HG03442 (cell line): ENCODE measurements at regions not wholly inside any gene's neighbourhood (a gene's known extent, or its start where the extent isn't known, plus 50 kb on each side); places are given as distances from the start of the nearest gene placed in this dataset.

Experiments
- ATAC-seq: cut with Tn5 transposase; IDR thresholded peaks from one replicate; pipeline ENCODE4 v1.9.1; 2021; ENCODE audit warnings: mild to moderate bottlenecking, moderate library complexity; ENCODE audit not compliant: unreplicated experiment

- ATAC-seq: no peak
These were observed 499.3 kb downstream of the NXPH1 start for GRCh38 chr7:8932751-8933150.

GRCh38 chr7:8937204-8937603 is 503.8 kb downstream of the NXPH1 start:
- ATAC-seq: no peak

- no peak for ATAC-seq
These were observed 504.8 kb downstream of the NXPH1 start for GRCh38 chr7:8938044-8938805.

GRCh38 chr7:8939446-8939845 is 506.0 kb downstream of the NXPH1 start:
- ATAC-seq: no peak

GRCh38 chr7:8963722-8964121 is 530.3 kb downstream of the NXPH1 start:
- no peak for ATAC-seq

GRCh38 chr7:8965177-8965576 is 531.8 kb downstream of the NXPH1 start:
- ATAC-seq: no peak

- no peak for ATAC-seq
These were observed 540.2 kb downstream of the NXPH1 start for GRCh38 chr7:8973601-8974000.

- no peak for ATAC-seq
These were observed 542.3 kb downstream of the NXPH1 start for GRCh38 chr7:8975681-8976080.

GRCh38 chr7:8982338-8982992 is 549.1 kb downstream of the NXPH1 start:
- no peak for ATAC-seq

- ATAC-seq: no peak
These were observed 551.8 kb downstream of the NXPH1 start for GRCh38 chr7:8985255-8985654.

GRCh38 chr7:8988267-8988666 is 554.9 kb downstream of the NXPH1 start:
- no peak for ATAC-seq

- no peak for ATAC-seq
These were observed 557.8 kb downstream of the NXPH1 start for GRCh38 chr7:8991159-8991558.

GRCh38 chr7:8998762-8999161 is 565.4 kb downstream of the NXPH1 start:
- no peak for ATAC-seq

GRCh38 chr7:9013940-9014339 is 580.5 kb downstream of the NXPH1 start:
- no peak for ATAC-seq

- ATAC-seq: no peak
These were observed 583.9 kb downstream of the NXPH1 start for GRCh38 chr7:9017286-9017685.

- ATAC-seq: no peak
These were observed 589.0 kb downstream of the NXPH1 start for GRCh38 chr7:9022456-9022855.

- ATAC-seq: no peak
These were observed 590.4 kb downstream of the NXPH1 start for GRCh38 chr7:9023675-9024294.

GRCh38 chr7:9026121-9026520 is 592.7 kb downstream of the NXPH1 start:
- no peak for ATAC-seq

- ATAC-seq: no peak
These were observed 594.6 kb downstream of the NXPH1 start for GRCh38 chr7:9028012-9028411.

- no peak for ATAC-seq
These were observed 596.5 kb downstream of the NXPH1 start for GRCh38 chr7:9029681-9030530.

GRCh38 chr7:9030976-9031375 is 597.6 kb downstream of the NXPH1 start:
- no peak for ATAC-seq
